GM23338 (cell line): ENCODE measurements at regions not wholly inside any gene's neighbourhood (a gene's known extent, or its start where the extent isn't known, plus 50 kb on each side); places are given as distances from the start of the nearest gene placed in this dataset.

ENCODE experiments used
- CREB1 ChIP-seq: fragments of 250-450 bp; sonication (Bioruptor Pico); IDR thresholded peaks from 2 replicates; pipeline ENCODE4 v1.5.0; 2020; ENCODE audit warnings: low read depth, mild to moderate bottlenecking, moderate library complexity
- CTCF ChIP-seq, 2 experiments: fragments of 200-600 bp in 1 of 2; sonication (generic) in 1 of 2; conservative IDR thresholded peaks; 2 replicates each; pipeline versions ENCODE4 v1.5.1 to v1.6.1; 2016 to 2017; ENCODE audit warnings: antibody characterized with exemption in 2 of 2, low read depth in 2 of 2, mild to moderate bottlenecking in 2 of 2, moderate library complexity in 1 of 2
- EZH2 ChIP-seq: fragments of 200-600 bp; sonication (generic); IDR thresholded peaks from one replicate; pipeline ENCODE4 v1.8.0; 2017; ENCODE audit warnings: antibody characterized with exemption, mild to moderate bottlenecking, low read depth; ENCODE audit not compliant: unreplicated experiment
- EZH2phosphoT487 ChIP-seq: fragments of 200-600 bp; sonication (generic); IDR thresholded peaks from one replicate; pipeline ENCODE4 v1.8.1; 2018; ENCODE audit warnings: antibody characterized with exemption; ENCODE audit not compliant: unreplicated experiment
- REST ChIP-seq: IDR thresholded peaks from one replicate; pipeline ENCODE4 v1.6.1; 2018; ENCODE audit warnings: antibody characterized with exemption; ENCODE audit not compliant: unreplicated experiment
- ZNF114 ChIP-seq: fragments of 250-450 bp; sonication (Bioruptor Pico); IDR thresholded peaks from 2 replicates; pipeline ENCODE4 v1.5.0; 2020; ENCODE audit warnings: mild to moderate bottlenecking, moderate library complexity
- ZNF331 ChIP-seq: fragments of 250-450 bp; sonication (Bioruptor Pico); IDR thresholded peaks from 2 replicates; pipeline ENCODE4 v1.5.0; 2020; ENCODE audit warnings: low read depth, mild to moderate bottlenecking, moderate library complexity
- TF ChIP-seq, protein P1 (sequence below): IDR thresholded peaks from 2 replicates; pipeline ENCODE4 v1.6.1; 2016; ENCODE audit warnings: antibody characterized with exemption

- TF ChIP-seq EZH2phosphoT487 (no peak), EZH2 (no peak), CTCF (conservative IDR thresholded peaks at IDR 0.05; ENCODE audit: low read depth in 2 of 2) (no peak), ZNF114 (CRISPR knock-in tag) (no peak), REST (no peak), ZNF331 (no peak), CREB1 (CRISPR knock-in tag) (no peak)
- TF ChIP-seq, protein P1, sequence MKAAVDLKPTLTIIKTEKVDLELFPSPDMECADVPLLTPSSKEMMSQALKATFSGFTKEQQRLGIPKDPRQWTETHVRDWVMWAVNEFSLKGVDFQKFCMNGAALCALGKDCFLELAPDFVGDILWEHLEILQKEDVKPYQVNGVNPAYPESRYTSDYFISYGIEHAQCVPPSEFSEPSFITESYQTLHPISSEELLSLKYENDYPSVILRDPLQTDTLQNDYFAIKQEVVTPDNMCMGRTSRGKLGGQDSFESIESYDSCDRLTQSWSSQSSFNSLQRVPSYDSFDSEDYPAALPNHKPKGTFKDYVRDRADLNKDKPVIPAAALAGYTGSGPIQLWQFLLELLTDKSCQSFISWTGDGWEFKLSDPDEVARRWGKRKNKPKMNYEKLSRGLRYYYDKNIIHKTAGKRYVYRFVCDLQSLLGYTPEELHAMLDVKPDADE, result no peak
These were observed 672.0 kb upstream of the NRP1 start for GRCh38 chr10:34006471-34006870.
